Neural progenitor cell (in vitro differentiated cells): ENCODE measurements at regions not wholly inside any gene's neighbourhood (a gene's known extent, or its start where the extent isn't known, plus 50 kb on each side); places are given as distances from the start of the nearest gene placed in this dataset.

Experiments used
- CTCF ChIP-seq: fragments of 200-600 bp; sonication (generic); IDR thresholded peaks from 2 replicates; pipeline ENCODE4 v1.5.1; 2017; ENCODE audit warnings: antibody characterized with exemption, mild to moderate bottlenecking
- EZH2 ChIP-seq: fragments of 200-600 bp; sonication (generic); IDR thresholded peaks from 2 replicates; pipeline ENCODE4 v1.6.1; 2017; ENCODE audit warnings: antibody characterized with exemption, mild to moderate bottlenecking, moderate library complexity

GRCh38 chr10:121340271-121340831 is 257.9 kb downstream of the FGFR2 start:
- TF ChIP-seq CTCF (no peak), EZH2 (no peak)
